Fibroblast of lung (primary cell): ENCODE measurements at regions not wholly inside any gene's neighbourhood (a gene's known extent, or its start where the extent isn't known, plus 50 kb on each side); places are given as distances from the start of the nearest gene placed in this dataset.

Source experiments
- CTCF ChIP-seq, 2 donors: IDR thresholded peaks in 1 of 2; conservative IDR thresholded peaks in 1 of 2; 1 replicate in 1 of 2; 2 replicates in 1 of 2; pipeline ENCODE4 v1.5.1; 2011 to 2012; ENCODE audit warnings: low read length in 2 of 2, control low read depth in 1 of 2, inconsistent platforms in 1 of 2, low read depth in 1 of 2, mild to moderate bottlenecking in 1 of 2
- EZH2 ChIP-seq: IDR thresholded peaks from 2 replicates; pipeline ENCODE4 v1.5.1; 2012; ENCODE audit warnings: low read length, control low read depth, mild to moderate bottlenecking; ENCODE audit errors: missing control alignments

- TF ChIP-seq CTCF (conservative IDR thresholded peaks at IDR 0.05 in 1 of 2, IDR thresholded peaks at IDR 0.05 in 1 of 2; ENCODE audit: low read depth in 1 of 2, low read length in 2 of 2) (no peak), EZH2 (no peak)
Observed at GRCh38 chr21:41112740-41113692, 54.9 kb upstream of the BACE2 start.
